OCI-LY1 (cell line): ENCODE measurements at regions not wholly inside any gene's neighbourhood (a gene's known extent, or its start where the extent isn't known, plus 50 kb on each side); places are given as distances from the start of the nearest gene placed in this dataset.

ENCODE experiments used
- H2AFZ ChIP-seq: fragments of 200-600 bp; sonication (generic), shearing (Covaris generic); 2 replicates; pipeline ENCODE4 v1.6.0; 2014; ENCODE audit warnings: antibody characterized with exemption, mild to moderate bottlenecking, low read length
- H3F3A ChIP-seq: fragments of 200-600 bp; sonication (generic), shearing (Covaris generic); 2 replicates; pipeline ENCODE4 v1.6.0; 2014; ENCODE audit warnings: mild to moderate bottlenecking, antibody characterized with exemption, low read length, moderate library complexity; ENCODE audit not compliant: insufficient read depth
- H3K27ac ChIP-seq: fragments of 200-600 bp; sonication (generic); 2 replicates; pipeline ENCODE4 v1.5.1; 2014; ENCODE audit warnings: low read length, mixed run types, mild to moderate bottlenecking, low read depth; ENCODE audit not compliant: poor library complexity, severe bottlenecking
- H3K27me3 ChIP-seq: fragments of 200-600 bp; sonication (generic); 2 replicates; pipeline ENCODE4 v1.6.0; 2014; ENCODE audit warnings: antibody characterized with exemption, mild to moderate bottlenecking, low read length, moderate library complexity; ENCODE audit not compliant: insufficient read depth
- H3K36me3 ChIP-seq: fragments of 200-600 bp; sonication (generic); 2 replicates; pipeline ENCODE4 v1.6.1; 2014; ENCODE audit warnings: mild to moderate bottlenecking, antibody characterized with exemption, low read length, moderate library complexity, mixed read lengths; ENCODE audit not compliant: insufficient read depth
- H3K4me1 ChIP-seq: fragments of 200-600 bp; sonication (generic); 2 replicates; pipeline ENCODE4 v1.5.1; 2014; ENCODE audit warnings: mild to moderate bottlenecking, low read length, moderate library complexity; ENCODE audit not compliant: insufficient read depth, severe bottlenecking
- H3K4me2 ChIP-seq: fragments of 200-600 bp; sonication (generic), shearing (Covaris generic); 2 replicates; pipeline ENCODE4 v1.6.1; 2014; ENCODE audit warnings: low read length
- H3K4me3 ChIP-seq: fragments of 200-600 bp; sonication (generic); 2 replicates; pipeline ENCODE4 v1.5.1; 2014; ENCODE audit warnings: low read length, low read depth, mild to moderate bottlenecking, mixed read lengths; ENCODE audit not compliant: poor library complexity, severe bottlenecking
- H3K79me2 ChIP-seq: fragments of 200-600 bp; shearing (Covaris generic); 2 replicates; pipeline ENCODE4 v1.6.1; 2016; ENCODE audit warnings: mixed run types, low read length, mixed read lengths; ENCODE audit not compliant: insufficient read depth
- H3K9ac ChIP-seq: fragments of 200-600 bp; sonication (generic), shearing (Covaris generic); 2 replicates; pipeline ENCODE4 v1.6.1; 2014; ENCODE audit warnings: mild to moderate bottlenecking, low read length, mixed read lengths
- H3K9me2 ChIP-seq: fragments of 200-600 bp; sonication (generic), shearing (Covaris generic); 2 replicates; pipeline ENCODE4 v1.6.1; 2014; ENCODE audit warnings: low read depth, mild to moderate bottlenecking, low read length, mixed read lengths
- H3K9me3 ChIP-seq: fragments of 200-600 bp; shearing (Covaris generic); 2 replicates; pipeline ENCODE4 v1.6.1; 2014; ENCODE audit warnings: low read length, mixed read lengths
- H4K20me1 ChIP-seq: fragments of 200-600 bp; sonication (generic), shearing (Covaris generic); 2 replicates; pipeline ENCODE4 v1.6.0; 2016; ENCODE audit warnings: mild to moderate bottlenecking, low read length; ENCODE audit not compliant: insufficient read depth
- CTCF ChIP-seq: fragments of 200-600 bp; sonication (generic), shearing (Covaris generic); IDR thresholded peaks from 2 replicates; pipeline ENCODE4 v1.5.1; 2017; ENCODE audit warnings: mild to moderate bottlenecking, antibody characterized with exemption, low read length, moderate library complexity, mixed read lengths
- EZH2 ChIP-seq: fragments of 200-600 bp; sonication (generic), shearing (Covaris generic); IDR thresholded peaks from 2 replicates; pipeline ENCODE4 v1.8.0; 2017; ENCODE audit warnings: borderline replicate concordance, mixed run types, mild to moderate bottlenecking, antibody characterized with exemption, low read length, moderate library complexity, mixed read lengths

- H3K4me2 ChIP-seq: no peak overlapping the region
Observed at GRCh38 chr15:25619761-25620160, 180.9 kb upstream of the UBE3A start.

GRCh38 chr15:25619076-25619475 is 180.3 kb upstream of the UBE3A start:
- Histone ChIP-seq H4K20me1 (no peaks in the 10 kb centered on the region), H3K4me1 (no peaks in the 10 kb centered on the region), H3K27ac (no peak overlapping the region), H3K4me3 (no peak overlapping the region), H3K9me2 (no peaks in the 10 kb centered on the region), H2AFZ (no peak overlapping the region), H3F3A (no peaks in the 10 kb centered on the region), H3K27me3 (no peaks in the 10 kb centered on the region; the same call in 1 of the 2 replicates), H3K36me3 (no peaks in the 10 kb centered on the region), H3K9me3 (no peaks in the 10 kb centered on the region), H3K79me2 (no peaks in the 10 kb centered on the region), H3K4me2 (no peak overlapping the region), H3K9ac (no peak overlapping the region)
- no peak for TF ChIP-seq CTCF
- no peak for TF ChIP-seq EZH2

More at GRCh38 chr15:25619761-25620160, 180.9 kb upstream of the UBE3A start:
- no peak overlapping the region for H3K4me3 ChIP-seq
- H3F3A ChIP-seq: no peaks in the 10 kb centered on the region
- TF ChIP-seq EZH2 (no peak), CTCF (no peak)
- no peaks in the 10 kb centered on the region for H3K79me2 ChIP-seq
- no peak overlapping the region for H3K9ac ChIP-seq
- no peak overlapping the region for H2AFZ ChIP-seq
- no peak overlapping the region for H3K27ac ChIP-seq
- no peaks in the 10 kb centered on the region for H3K9me3 ChIP-seq
- H3K4me1 ChIP-seq: no peaks in the 10 kb centered on the region
- no peaks in the 10 kb centered on the region for H3K9me2 ChIP-seq
- no peaks in the 10 kb centered on the region for H3K36me3 ChIP-seq
- H3K27me3 ChIP-seq: no peaks in the 10 kb centered on the region; the same call in 1 of the 2 replicates
- H4K20me1 ChIP-seq: no peaks in the 10 kb centered on the region

DNA sequence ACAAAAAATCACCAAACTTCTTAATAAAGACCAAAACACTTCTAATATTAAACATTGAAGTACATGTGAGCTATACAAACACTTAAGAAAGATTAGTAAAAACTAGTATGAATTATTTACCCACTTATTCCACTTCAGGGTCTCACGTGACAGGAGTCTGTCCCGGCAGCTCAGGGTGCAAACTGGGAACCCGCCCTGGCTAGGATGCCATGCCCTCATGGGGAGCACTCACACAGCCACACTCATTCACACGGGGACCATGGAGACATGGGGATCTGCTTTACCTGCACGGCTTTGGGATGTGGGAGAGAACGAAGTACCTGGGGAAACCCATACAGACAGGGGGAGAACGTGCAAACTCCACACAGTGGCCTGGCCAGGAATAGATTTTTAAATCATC is 179.3 kb upstream of the UBE3A start:
- Histone ChIP-seq H3K9ac (no peak overlapping the region), H3K4me3 (no peak overlapping the region), H3K4me1 (no peaks in the 10 kb centered on the region), H3K27me3 (no peaks in the 10 kb centered on the region; the same call in 1 of the 2 replicates), H3K27ac (no peak overlapping the region), H3K79me2 (no peaks in the 10 kb centered on the region), H3K4me2 (no peak overlapping the region), H3F3A (no peaks in the 10 kb centered on the region), H3K36me3 (no peaks in the 10 kb centered on the region), H2AFZ (no peak overlapping the region), H3K9me2 (no peaks in the 10 kb centered on the region), H3K9me3 (no peaks in the 10 kb centered on the region), H4K20me1 (no peaks in the 10 kb centered on the region)
- no peak for TF ChIP-seq CTCF
- TF ChIP-seq EZH2: no peak
